ENCODE measurements at regions not wholly inside any gene's neighbourhood (a gene's known extent, or its start where the extent isn't known, plus 50 kb on each side); places are given as distances from the start of the nearest gene placed in this dataset. TPM values are rescaled to one million over a fixed set of nuclear protein-coding genes. Genes with fewer than 3 reads are reported as not detected.

- DNase-seq = no peak
- no peaks in the 10 kb centered on the region for H3K27me3 ChIP-seq
- no peak for TF ChIP-seq POLR2A (IDR thresholded peaks at IDR 0.05)
- no peak for TF ChIP-seq EP300 (IDR thresholded peaks at IDR 0.05)
- no peak for TF ChIP-seq CTCF (IDR thresholded peaks at IDR 0.05)
- intact Hi-C loops (cut with DNase I) = no loop called here
- no peaks in the 10 kb centered on the region for H3K9me3 ChIP-seq
- no peaks in the 10 kb centered on the region for H3K36me3 ChIP-seq
- no peaks in the 10 kb centered on the region for H3K4me1 ChIP-seq (ENCODE audit: insufficient read depth)
- no peak overlapping the region for H3K27ac ChIP-seq
- H3K4me3 ChIP-seq = no peak overlapping the region
- WGBS, 3 donors = 41 to 54% (median 49%) methylated on average over 3 of the region's 3 CpGs
Observed at GRCh38 chrX:3407781-3408180, 61.3 kb upstream of the MXRA5 start.

- Histone ChIP-seq H3K9me3 (no peaks in the 10 kb centered on the region), H3K4me3 (no peak overlapping the region), H3K27ac (no peak overlapping the region), H3K4me1 (ENCODE audit: insufficient read depth) (no peaks in the 10 kb centered on the region), H3K27me3 (no peaks in the 10 kb centered on the region), H3K36me3 (no peaks in the 10 kb centered on the region)
- 61 to 71% (median 69%) methylated on average over 3 of the region's 3 CpGs for WGBS, 3 donors
- DNase-seq = no peak
- intact Hi-C loops (cut with DNase I) = no loop called here
- TF ChIP-seq EP300 (IDR thresholded peaks at IDR 0.05) (no peak), CTCF (IDR thresholded peaks at IDR 0.05) (no peak), POLR2A (IDR thresholded peaks at IDR 0.05) (no peak)
Observed at GRCh38 chrX:3407121-3407520, 60.7 kb upstream of the MXRA5 start.

- DNase-seq = no peak
- H3K27me3 ChIP-seq = no peaks in the 10 kb centered on the region
- H3K4me3 ChIP-seq = no peak overlapping the region
- H3K9me3 ChIP-seq = no peaks in the 10 kb centered on the region
- H3K4me1 ChIP-seq (ENCODE audit: insufficient read depth) = no peaks in the 10 kb centered on the region
- intact Hi-C loops (cut with DNase I) = no loop called here
- 81 to 92% (median 91%) methylated on average over 1 of the region's 1 CpG for WGBS, 3 donors
- no peak overlapping the region for H3K27ac ChIP-seq
- H3K36me3 ChIP-seq = no peaks in the 10 kb centered on the region
- TF ChIP-seq EP300 (IDR thresholded peaks at IDR 0.05) = no peak
- no peak for TF ChIP-seq CTCF (IDR thresholded peaks at IDR 0.05)
- TF ChIP-seq POLR2A (IDR thresholded peaks at IDR 0.05) = no peak
Observed at GRCh38 chrX:3403748-3404147, 57.3 kb upstream of the MXRA5 start.

Small RNA genes in the stretch of these regions (small RNA-seq; reads per million reads assigned to genes)
- gene SNORA48B = not detected
